ENCODE measurements at regions not wholly inside any gene's neighbourhood (a gene's known extent, or its start where the extent isn't known, plus 50 kb on each side); places are given as distances from the start of the nearest gene placed in this dataset.

DNA sequence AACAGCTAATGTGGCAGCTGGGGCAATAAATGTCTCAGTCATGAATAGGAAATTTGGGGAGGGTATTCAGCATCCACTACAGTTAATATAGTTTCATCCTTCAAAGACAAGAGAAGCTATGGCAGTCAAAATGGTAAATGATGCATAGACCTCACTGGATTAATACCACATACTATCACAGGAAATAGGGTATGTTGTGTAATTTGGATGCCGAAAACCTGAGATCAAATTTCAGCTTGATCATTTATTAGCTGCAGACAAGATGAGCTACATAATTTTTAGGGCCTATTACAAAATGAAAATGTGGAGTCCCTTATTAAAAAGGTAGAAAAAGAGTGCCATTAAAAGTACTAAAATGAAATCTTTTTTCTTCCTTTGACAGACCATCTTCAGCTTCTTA, 112.6 kb upstream of the MTAP start:
- TF ChIP-seq CTCF (IDR thresholded peaks at IDR 0.05): no peak
- no peak for TF ChIP-seq EZH2 (IDR thresholded peaks at IDR 0.05; ENCODE audit: borderline replicate concordance, insufficient read depth, low read depth, low read length, poor library complexity, severe bottlenecking)
- Histone ChIP-seq H3K27ac (ENCODE audit: low read length in 2 of 2) (no peak overlapping the region), H3K4me3 (ENCODE audit: control extremely low read depth in 1 of 5, extremely low read depth in 1 of 5, insufficient read depth in 1 of 5, low read depth in 2 of 5, low read length in 4 of 5) (no peak overlapping the region), H3K27me3 (replicated peaks in 1 of 4; ENCODE audit: control extremely low read depth in 1 of 4, control insufficient read depth in 3 of 4, insufficient read depth in 4 of 4, low read length in 3 of 4) (peaks cover 0 to 5% (median 0%) of the 10 kb centered on the region in 4 experiments), H3K36me3 (replicated peaks in 1 of 2; ENCODE audit: control extremely low read depth in 1 of 2, control insufficient read depth in 1 of 2, extremely low read depth in 1 of 2, insufficient read depth in 2 of 2, low read length in 1 of 2) (no peaks in the 10 kb centered on the region), H2AFZ (ENCODE audit: insufficient read depth, low read depth, low read length, poor library complexity, severe bottlenecking) (no peak overlapping the region), H3K9ac (ENCODE audit: low read length) (no peak overlapping the region), H3K79me2 (ENCODE audit: control insufficient read depth, insufficient read depth, low read length) (no peaks in the 10 kb centered on the region), H4K20me1 (ENCODE audit: control insufficient read depth, insufficient read depth, low read length, poor library complexity, severe bottlenecking) (no peaks in the 10 kb centered on the region), H3K9me3 (ENCODE audit: control extremely low read depth in 1 of 3, control insufficient read depth in 2 of 3, insufficient read depth in 1 of 3, low read length in 2 of 3) (no peaks in the 10 kb centered on the region), H3K4me2 (replicated peaks; ENCODE audit: low read depth, low read length, poor library complexity, severe bottlenecking) (no peak overlapping the region), H3K4me1 (ENCODE audit: control insufficient read depth in 2 of 2, insufficient read depth in 2 of 2, low read length in 2 of 2) (no peaks in the 10 kb centered on the region)
- Mint-ChIP-seq H3K9me3 (ENCODE audit: insufficient read depth) (no peaks in the 10 kb centered on the region), H3K4me3 (no peak overlapping the region), H3K4me1 (no peaks in the 10 kb centered on the region), H3K27me3 (peaks cover 4% of the 10 kb centered on the region), H3K27ac (no peak overlapping the region)
- ATAC-seq (ENCODE audit: low read depth): no peak
- POLR2A ChIA-PET: no interaction called here
- intact Hi-C loops (cut with micrococcal nuclease): no loop called here
- WGBS (ENCODE audit: insufficient coverage): no CpG with 5 or more reads among the region's 1 CpG
- no peak for DNase-seq
- CTCF ChIA-PET: interaction anchor here (1.2 kb wide), 1 partner anchor 19 kb away, joined by 4 read pairs; no protein-coding TSS in a partner anchor

- Histone ChIP-seq H4K20me1 (ENCODE audit: control insufficient read depth, insufficient read depth, low read length, poor library complexity, severe bottlenecking) (no peaks in the 10 kb centered on the region), H3K9ac (ENCODE audit: low read length) (no peak overlapping the region), H3K36me3 (replicated peaks in 1 of 2; ENCODE audit: control extremely low read depth in 1 of 2, control insufficient read depth in 1 of 2, extremely low read depth in 1 of 2, insufficient read depth in 2 of 2, low read length in 1 of 2) (no peaks in the 10 kb centered on the region), H3K27ac (ENCODE audit: low read length in 2 of 2) (no peak overlapping the region), H3K4me1 (ENCODE audit: control insufficient read depth in 2 of 2, insufficient read depth in 2 of 2, low read length in 2 of 2) (no peaks in the 10 kb centered on the region), H2AFZ (ENCODE audit: insufficient read depth, low read depth, low read length, poor library complexity, severe bottlenecking) (no peak overlapping the region), H3K4me3 (ENCODE audit: control extremely low read depth in 1 of 5, extremely low read depth in 1 of 5, insufficient read depth in 1 of 5, low read depth in 2 of 5, low read length in 4 of 5) (no peak overlapping the region), H3K4me2 (replicated peaks; ENCODE audit: low read depth, low read length, poor library complexity, severe bottlenecking) (no peak overlapping the region), H3K79me2 (ENCODE audit: control insufficient read depth, insufficient read depth, low read length) (no peaks in the 10 kb centered on the region), H3K9me3 (ENCODE audit: control extremely low read depth in 1 of 3, control insufficient read depth in 2 of 3, insufficient read depth in 1 of 3, low read length in 2 of 3) (peaks cover 0 to 4% (median 0%) of the 10 kb centered on the region in 3 donors), H3K27me3 (replicated peaks in 1 of 4; ENCODE audit: control extremely low read depth in 1 of 4, control insufficient read depth in 3 of 4, insufficient read depth in 4 of 4, low read length in 3 of 4) (peaks cover 0 to 5% (median 0%) of the 10 kb centered on the region in 4 experiments)
- Mint-ChIP-seq H3K27me3 (peaks cover 4% of the 10 kb centered on the region), H3K9me3 (ENCODE audit: insufficient read depth) (no peaks in the 10 kb centered on the region), H3K4me1 (no peaks in the 10 kb centered on the region), H3K4me3 (no peak overlapping the region), H3K27ac (no peak overlapping the region)
- intact Hi-C loops (cut with micrococcal nuclease): no loop called here
- WGBS (ENCODE audit: insufficient coverage): no CpG with 5 or more reads among the region's 3 CpGs
- ChIA-PET POLR2A (no interaction called here), CTCF (interaction anchor here (0.5 to 0.6 kb wide), 2 partner anchors 64 to 360 kb away, joined by 3 read pairs; no protein-coding TSS in a partner anchor)
- TF ChIP-seq CTCF (IDR thresholded peaks at IDR 0.05): no peak
- TF ChIP-seq EZH2 (IDR thresholded peaks at IDR 0.05; ENCODE audit: borderline replicate concordance, insufficient read depth, low read depth, low read length, poor library complexity, severe bottlenecking): no peak
- DNase-seq (no peak), ATAC-seq (ENCODE audit: low read depth) (no peak)
Observed at GRCh38 chr9:21690561-21690960, 111.9 kb upstream of the MTAP start.
